Stimulated activated CD8-positive, alpha-beta memory T cell treated with anti-CD3 and anti-CD28 coated beads, Interleukin-15, amount 100 ng/mL, for 48 hours (primary cell): ENCODE measurements at regions not wholly inside any gene's neighbourhood (a gene's known extent, or its start where the extent isn't known, plus 50 kb on each side); places are given as distances from the start of the nearest gene placed in this dataset.
"Not testable (repeated sequence)": the region's sequence is repeated elsewhere in the genome, so short reads cannot be mapped to it uniquely, and the experiment has no call there.

Experiments used
- DNase-seq, 2 donors: peaks; one replicate each; pipeline ENCODE4 v3.0.0-alpha.2; 2020; ENCODE audit warnings: low read depth in 2 of 2

DNA sequence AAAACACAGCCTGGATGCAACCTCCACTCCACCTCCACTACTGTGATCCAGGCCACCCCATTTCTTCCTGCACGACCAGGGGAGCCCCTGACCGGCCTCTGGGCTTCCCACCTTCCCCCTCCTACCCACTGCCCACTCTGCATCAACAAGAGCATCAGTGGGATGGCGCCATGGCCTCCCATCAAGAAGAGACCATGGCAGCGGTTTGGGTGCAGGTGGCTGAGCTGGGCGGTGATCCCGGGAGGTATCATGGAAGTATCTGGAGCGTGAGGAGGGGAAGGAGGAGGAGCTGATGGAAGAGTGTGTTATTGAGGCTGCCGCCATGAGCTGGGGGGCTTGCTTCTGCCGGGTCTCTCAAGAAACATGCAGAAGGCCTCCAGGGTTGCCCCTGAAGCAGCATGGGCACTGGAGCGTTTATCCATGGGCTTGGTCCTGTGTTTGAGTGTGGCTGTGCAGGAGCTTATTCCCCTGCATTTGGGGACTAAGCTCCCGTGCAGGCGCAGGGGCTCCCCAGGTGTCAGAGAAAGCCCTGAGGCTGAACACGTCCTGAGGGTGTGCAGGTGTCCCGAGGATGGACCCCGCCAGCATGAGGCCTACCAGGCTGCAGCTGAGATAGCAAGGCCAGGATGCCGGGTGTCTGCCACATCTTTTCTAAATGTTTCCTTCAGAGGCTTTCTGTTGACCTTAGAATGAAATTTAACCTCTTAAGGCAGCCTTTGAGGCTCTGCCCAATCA is 99.2 kb upstream of the PCBD1 start:
- DNase-seq, result no peak

DNA sequence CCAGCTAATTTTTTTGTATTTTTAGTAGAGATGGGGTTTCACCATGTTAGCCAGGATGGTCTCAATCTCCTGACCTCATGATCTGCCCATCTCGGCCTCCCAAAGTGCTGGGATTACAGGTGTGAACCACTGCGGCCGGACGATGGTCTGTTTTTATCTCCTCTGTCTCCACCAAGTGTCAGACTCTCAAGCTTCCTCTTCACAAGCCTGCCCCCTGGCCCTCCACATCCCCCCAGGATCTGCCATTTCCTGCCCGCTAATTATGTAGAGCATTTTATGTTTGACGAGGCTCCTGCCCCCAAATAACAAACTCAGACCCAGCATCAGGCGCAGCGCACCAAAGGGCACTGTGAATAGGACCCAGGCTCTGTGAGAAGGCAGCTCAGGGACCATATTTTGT is 101.8 kb upstream of the PCBD1 start:
- not testable (repeated sequence) for DNase-seq

DNA sequence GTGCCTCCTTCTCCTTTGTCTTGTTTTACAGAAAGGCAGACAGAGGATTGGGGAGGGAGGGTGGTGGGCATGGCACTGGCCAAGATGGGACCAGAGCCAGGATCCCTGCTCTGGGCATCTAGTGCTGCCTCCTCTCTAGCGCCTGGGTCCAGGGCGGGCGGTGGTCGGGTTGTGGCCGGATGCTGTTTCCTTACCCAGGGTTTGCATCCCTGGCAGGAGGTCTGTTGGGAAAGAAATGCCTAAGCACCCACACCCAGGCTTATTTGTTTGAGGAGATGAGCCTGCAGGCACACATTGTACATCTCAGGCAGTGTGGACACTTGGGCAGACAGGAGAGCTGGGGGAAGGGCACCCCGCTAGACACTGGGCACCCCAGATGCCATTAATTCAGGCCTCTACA is 102.3 kb upstream of the PCBD1 start:
- DNase-seq, result no peak

DNA sequence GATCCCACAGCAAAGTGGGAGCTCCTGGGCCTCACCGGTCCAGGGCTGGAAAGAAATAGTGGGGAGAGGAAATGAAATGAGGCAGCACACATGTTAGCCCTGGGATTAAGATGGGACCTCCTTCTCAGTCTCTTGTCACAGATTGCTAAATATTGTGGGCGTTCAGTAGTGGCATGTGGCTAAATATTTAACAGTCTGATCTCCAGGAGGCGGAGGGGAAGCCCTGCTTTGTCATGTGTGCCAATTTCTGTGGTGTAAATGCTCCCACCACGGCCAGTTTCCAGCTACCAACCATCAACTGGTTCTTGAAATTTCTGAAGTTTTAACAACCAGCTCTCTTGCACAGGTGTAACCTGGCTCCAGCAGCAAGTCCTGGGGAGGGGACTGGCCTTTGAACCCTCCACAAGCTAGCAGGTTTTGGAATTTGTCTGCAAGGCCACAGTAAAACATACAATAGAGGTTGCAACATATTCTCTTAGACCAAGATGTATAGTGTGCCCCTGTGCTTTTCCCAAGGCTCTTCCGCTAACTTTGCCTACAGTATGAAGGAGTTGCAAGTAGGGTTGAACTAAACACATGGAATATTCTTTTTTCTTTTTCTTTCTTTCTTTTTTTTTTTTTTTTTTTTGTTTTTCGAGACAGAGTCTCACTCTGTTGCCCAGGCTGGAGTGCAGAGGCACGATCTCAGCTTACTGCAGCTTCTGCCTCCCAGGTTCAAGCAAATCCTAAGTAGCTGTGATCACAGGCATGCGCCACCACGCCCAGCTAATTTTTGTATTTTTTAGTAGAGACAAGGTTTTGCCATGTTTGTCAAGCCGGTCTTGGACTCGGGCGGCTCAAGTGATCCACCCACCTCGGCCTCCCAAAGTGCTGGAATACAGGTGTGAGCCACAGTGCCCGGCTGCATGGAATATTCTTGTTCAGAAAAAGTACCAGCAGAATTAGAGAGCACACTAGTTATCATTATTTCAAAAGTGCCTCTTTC is 103.1 kb upstream of the PCBD1 start:
- no peak for DNase-seq

DNA sequence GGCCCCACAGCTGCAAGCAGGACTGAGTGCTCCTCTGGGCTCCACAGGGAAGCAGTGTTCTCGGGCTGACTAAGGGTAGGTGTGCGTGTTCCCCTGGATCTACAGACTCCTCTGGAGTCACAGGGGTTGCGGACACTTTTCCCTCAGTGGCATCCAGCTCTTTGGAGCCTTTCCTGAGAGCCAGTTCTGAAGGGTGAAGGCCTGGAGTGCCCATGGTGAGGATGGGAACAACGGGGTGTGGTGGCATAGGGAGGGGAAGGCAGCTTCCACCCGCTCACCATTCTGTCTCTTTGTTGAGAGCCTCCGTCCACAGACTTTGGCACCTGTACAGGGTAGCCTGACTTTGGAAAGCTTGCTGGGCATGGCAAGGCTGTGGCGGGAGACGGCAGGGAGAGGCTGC is 104.1 kb upstream of the PCBD1 start:
- DNase-seq, result no peak

DNA sequence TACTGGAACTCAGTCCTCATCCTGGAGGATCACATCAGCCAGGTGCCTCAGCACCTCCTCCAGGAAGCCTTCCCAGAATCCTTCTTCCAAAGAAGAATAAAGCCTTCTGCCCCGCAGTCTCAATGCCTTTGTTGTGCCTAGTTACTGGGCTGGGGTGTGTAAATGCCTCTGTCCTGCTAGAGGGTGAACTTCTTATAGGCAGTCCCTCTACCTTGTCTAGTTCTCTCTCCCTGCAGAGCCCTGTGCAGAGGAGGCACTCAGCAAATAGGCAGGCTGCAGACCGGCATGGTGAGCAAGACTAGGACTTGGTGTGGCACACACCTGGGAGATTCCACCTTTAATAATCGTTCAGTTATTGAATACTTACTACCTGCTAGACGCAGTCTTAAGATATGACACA is 104.7 kb upstream of the PCBD1 start:
- no peak for DNase-seq

DNA sequence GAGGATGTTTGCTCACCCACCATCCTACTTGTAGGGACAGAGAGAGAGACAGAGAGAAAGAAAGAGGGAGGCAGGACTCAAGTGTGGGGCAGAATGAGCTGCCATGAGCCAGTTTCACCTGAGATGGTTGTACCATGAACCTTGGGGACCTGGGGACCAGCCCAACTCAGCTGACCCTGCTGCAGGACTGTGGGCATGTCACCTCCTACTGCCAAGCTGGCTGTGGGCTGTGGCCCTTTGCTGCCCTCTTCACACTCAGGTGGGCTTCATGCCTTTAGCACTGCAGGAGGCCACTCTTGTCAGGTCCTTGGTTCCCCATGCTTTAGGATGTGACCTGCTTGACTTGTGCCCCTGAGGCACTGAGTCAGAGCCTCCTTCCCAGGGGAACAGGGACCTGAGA is 108.2 kb upstream of the PCBD1 start:
- DNase-seq, result no peak

DNA sequence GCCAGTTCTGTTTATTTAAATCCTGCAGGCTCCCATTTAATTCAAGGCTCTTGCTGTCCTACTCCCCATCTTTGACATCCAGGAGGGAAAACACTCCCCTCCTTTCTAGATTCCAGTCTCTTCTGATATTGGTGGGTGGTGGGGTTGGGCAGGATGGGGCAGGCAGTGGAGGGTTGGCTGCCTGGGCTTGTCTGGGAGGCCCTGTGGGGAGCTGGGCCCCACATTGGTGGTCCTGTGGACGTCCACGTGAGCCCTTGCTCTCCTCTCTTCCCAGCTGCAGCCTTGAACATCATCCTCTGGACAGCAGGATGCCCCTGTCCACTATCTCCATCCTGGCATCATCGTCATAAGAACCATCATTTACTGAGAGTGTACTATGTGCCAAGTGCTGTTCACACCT is 108.9 kb upstream of the PCBD1 start:
- no peak for DNase-seq

DNA sequence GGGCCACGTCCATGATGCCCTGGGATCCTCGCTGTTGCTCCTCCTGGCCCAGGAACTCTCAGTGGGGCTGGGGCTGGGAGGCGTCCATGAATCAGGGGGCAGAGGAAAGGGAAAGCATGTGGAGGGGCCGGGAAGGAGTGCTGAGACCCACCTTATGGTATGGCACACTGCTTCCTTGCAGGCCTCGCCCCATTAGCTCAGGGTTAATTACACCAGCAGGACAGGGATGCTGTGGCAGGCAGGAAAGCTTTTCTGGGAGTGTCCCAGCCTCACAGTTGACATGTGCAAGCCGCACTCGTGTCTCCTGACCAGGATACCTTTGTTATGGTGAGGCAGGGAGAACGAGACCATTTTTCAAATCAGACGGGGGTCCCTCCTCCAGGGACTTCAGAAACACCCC is 109.7 kb upstream of the PCBD1 start:
- no peak for DNase-seq

DNA sequence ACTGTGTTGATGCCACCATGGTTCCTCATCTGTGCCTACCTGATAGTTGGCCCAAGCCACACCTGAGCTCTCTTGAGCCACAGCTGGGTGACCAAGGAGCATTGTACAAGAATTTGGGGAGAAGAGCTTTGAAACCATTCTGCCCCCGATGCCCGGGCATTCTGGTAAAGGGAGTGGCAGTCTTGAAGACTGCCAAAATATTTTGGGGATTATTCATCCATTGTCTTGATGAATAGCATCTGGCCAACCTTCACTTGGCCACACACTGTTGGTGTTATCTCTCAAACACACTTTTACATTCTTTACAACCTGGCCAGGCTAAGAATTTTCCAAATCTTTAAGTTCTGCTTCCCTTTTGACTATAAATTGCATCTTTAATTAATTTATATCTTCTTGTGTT is 113.1 kb upstream of the PCBD1 start:
- no peak for DNase-seq

DNA sequence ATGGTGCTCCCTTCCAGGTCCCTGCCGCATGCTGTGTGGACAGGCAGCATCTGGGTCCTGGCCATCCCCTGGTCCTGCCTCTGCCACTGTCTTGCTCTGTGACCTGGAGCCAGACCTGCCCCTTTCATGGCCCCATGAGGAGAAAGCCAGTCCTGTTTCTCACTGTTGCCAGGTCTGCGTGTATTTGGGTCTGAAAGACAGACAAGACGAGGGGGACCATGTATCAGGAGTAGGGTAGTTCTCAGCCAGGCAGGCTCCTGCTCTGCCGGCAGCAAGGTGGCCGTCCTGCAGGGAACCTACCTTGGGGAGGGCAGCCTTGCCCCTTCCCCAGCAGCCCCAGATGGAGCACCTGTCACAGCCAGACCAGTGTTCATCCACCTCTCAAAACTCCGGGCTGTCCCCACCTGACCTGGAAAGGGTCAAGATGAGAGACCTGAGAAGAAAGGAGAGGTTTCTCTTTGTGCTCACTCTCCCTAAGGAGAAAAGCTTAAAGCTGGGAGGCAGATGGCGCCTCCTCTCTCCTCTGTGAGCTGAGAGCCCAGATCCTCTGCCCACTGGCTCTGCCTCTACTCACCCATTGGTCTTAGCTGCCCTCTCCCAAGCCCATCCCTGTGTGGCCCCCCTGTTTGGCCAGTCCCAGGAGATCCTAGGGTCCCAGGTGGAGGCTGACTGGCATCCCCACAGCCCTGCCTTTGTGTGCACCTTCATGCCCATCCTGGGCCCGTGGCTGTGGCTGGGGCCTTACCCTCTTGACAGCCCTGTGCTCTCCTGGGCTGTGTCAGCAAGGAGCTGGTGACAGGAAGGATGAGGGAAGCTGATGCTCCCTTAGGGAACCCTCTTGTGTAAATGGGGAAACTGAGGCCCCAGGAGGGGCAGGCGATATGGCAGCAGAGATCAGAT is 116.1 kb upstream of the PCBD1 start:
- DNase-seq, result no peak

DNA sequence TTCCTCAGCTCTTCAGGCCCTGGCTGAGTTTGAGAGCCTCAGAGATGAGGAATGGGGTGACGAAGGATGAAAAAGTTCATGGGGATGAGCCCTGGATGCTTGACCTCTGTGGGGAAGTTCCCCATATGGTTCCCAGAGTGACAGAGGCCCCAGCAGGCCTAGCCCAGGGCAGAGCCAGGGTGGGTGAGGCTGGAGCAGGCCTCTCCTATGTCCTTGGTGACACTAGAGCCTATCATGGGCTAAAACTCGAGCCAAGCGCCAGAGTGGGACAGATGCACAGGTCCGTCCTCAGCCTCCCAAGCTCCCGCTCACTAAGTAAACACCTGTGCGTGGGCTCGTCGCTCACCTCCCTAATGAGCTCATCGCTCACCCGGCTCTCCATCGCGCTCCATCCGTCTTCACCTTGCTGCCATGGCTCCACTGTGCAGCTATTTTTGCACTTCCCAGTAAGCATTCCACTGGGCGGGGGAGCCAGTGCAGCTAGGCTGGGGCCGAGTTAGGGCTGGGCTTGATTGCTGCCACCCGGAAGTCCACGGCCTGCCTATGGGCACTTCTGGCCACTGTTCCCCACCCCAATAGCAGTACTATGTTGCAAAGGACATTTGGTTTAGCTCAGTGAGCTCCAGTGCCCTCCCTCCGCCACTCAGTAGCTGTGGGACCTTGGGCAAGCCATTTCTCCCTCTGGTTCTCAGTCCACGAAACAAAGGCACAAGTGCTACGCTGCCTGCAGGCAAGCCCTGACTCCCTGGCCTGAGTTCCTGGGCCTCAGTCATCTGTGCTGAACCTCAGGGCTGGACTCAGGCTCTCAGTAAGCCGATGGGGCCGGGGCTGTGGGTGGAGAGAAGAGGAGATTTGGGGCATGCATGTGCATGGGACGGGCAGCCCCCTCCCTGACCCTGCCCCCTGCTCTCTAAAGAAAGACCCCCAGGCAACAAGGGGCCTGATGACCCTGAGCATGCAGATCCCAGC is 117.3 kb upstream of the PCBD1 start:
- DNase-seq, result no peak

DNA sequence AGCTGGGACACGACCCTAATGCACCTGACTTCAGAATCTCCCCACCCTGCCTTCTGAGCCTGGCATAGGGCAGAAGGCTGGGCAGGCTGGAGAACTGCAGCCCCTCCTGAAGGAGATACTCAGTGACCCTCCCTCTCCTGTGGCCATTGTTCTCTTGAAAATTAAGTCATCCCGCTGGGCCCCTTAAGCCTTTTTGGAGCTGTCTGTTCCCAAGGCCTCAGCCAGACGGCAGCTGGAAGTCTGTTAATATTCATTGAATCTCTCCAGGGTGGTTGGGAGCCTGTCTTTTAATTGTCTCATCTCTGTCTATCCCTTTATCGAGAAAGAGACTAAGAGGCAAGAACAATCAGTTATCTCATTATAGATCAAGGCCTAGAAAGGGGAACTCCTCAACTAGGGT is 118.1 kb upstream of the PCBD1 start:
- DNase-seq, result no peak

DNA sequence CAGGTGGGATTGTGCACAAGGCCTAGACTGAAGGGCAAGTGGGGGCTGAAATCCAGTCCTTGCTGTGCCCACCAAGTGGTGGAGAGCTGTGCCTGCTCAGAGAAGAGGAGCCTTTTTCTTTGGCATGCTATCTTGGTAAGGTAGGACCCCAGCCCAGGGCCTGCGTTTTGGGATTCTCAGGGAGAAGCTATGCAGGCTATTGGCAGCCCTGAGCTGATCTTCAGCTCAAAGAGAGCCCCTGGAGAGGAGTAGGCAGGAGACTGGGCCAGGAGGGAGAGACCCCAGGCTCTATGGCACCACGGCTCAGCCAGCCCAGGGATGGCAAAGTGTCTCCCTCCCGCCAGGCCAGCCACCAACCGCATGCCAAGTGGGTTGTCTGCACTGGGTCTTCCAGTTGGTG is 119.2 kb upstream of the PCBD1 start:
- DNase-seq, result no peak

DNA sequence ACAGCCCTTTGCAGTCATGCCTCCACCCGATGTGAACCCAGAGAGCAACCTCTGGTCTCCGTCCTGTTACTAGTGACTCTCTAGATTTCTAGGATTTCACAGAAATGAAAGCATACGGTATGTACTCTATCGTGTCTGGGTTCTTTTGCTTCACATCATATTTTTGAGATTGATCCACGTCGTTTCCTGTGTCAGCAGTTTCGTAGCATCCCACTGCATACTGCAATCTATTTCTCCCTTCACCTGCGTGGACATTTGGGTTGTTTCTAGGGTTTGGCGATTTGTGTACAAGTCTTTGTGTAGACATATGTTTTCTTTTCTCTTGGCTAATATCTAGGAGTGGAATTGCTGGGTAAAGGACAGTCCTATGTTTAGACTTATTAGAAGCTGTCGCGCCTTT is 119.8 kb upstream of the PCBD1 start:
- DNase-seq, result no peak

DNA sequence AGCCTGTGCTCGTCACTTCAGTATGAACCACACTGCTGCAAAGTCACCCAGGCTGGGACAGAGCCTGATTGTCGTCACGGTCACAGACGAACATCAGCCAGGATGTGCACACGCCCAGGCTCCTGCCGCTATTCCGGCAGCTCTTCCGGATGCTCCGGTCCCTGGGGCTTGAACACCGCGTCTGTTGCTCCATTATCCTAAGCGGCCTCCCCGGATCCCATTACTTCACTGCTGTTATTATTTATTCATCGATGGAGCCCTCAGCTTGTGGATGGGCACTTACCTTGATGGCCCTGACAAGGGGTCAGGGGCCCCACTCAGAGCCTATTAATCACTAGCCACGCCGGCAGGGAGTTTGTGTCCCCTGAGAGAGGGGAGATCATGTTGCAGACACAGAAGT is 120.8 kb upstream of the PCBD1 start:
- no peak for DNase-seq

DNA sequence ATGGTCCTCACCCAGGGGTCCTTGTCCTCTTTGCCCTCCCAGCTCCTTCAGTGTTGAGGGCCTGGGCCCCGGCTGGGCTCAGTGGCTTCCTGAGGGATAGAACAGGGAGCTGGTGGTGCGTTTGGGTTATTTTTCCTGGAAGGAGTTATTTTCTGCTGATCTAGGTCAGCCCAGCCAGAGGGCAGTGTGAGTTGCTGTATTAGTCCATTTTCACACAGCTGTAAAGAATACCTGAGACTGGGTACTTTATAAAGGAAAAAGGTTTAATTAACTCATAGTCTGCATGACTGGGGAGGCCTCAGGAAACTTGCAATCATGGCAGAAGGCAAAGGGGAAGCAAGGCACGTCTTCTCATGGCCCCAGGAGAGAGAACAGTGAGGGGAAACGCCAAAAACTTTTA is 122.4 kb upstream of the PCBD1 start:
- DNase-seq, result no peak

DNA sequence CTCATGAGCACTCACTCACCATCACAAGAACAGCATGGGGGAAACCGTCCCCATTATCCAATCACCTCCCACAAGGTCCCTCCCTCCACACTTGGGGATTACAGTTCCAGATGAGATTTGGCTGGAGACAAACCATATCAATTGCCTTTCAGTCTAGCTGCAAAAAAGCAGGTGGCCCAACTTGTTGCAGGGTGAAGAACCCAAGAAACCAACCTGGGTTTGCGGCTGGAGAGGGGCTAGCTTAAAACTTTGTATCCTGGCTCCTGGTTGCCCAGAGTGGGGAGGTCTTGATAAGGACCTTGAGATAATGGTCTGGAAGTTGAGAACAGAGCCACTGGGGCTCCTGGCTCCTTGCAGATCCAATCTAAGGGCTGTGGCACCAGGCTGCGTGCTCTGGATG is 122.8 kb upstream of the PCBD1 start:
- DNase-seq, result no peak

DNA sequence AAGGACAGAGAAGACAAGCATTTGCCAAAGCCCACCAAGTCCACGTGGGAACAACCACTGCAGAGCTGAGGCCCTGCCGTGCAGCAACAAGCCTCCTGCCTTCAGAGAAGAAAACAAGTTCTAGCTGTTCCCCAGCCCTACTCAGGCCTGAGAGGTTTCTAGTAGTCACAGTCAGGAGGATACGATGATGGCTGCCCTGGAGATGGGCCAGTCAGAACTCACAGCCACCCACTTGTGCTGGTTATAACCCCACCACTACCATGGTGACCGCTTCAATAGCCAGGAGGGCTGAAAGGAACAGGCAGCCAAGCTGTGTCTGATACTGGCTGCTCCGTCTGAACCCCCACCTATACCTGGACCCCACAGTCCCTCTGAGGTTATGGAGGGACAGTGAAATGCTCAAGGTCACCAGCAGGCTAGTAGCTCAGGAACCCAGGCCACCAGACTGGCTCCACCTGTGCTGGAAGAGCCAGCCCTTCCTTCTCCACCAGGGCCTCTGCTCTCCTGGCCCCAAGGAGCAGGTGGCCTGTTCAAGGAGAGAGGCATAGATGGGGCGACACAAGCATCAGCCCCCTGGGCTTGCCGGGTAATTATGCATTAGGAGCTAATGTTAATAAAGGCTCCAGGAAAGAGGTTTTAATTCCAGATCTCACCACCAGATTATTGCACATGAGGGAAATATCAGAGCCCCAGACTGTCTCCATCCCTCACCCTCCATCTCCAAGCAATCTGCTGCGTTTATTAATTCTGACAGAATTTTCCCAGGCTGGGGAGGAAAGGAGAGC is 125.8 kb upstream of the PCBD1 start:
- DNase-seq, result no peak

DNA sequence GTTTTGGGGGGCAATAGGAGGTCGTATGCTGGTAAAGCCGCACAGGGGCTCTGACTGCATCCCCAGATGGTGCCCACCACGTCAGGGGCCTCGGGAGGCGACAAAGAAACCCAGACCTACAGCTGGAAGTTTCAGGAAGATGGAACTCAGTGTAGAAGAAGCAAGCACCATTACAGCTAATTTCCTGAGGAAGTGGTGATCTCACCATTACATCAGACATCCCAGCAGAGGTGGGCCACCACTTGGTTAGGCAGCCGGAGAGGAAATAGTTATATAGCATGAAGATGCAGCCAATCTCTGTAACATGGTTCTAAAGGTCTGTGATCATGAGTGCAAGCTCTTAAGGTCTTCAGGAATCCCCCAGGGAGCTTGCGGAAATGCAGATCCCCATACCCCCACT is 127.3 kb upstream of the PCBD1 start:
- DNase-seq, result no peak
